Activated CD4-positive, alpha-beta T cell treated with anti-CD3 and anti-CD28 coated beads, Interleukin-2, amount 10 ng/mL, durations not matched to agents 7 days and 5 days (primary cell): ENCODE measurements at regions not wholly inside any gene's neighbourhood (a gene's known extent, or its start where the extent isn't known, plus 50 kb on each side); places are given as distances from the start of the nearest gene placed in this dataset.
"Not testable (repeated sequence)": the region's sequence is repeated elsewhere in the genome, so short reads cannot be mapped to it uniquely, and the experiment has no call there.

Experiments
- CTCF ChIA-PET: fragments of 350-600 bp; sonication (Branson Sonifier 250); formaldehyde crosslinking; loops from one replicate; lab custom pipeline; 2021; ENCODE audit warnings: antibody characterized with exemption; lab: Charles Lee
- POLR2A ChIA-PET: fragments of 350-600 bp; sonication (Branson Sonifier 250); formaldehyde crosslinking; loops from one replicate; lab custom pipeline; 2021; ENCODE audit warnings: antibody characterized with exemption; lab: Charles Lee
- DNase-seq: peaks from one replicate; pipeline ENCODE4 v3.0.0-alpha.2; 2020
- H3K27ac Mint-ChIP-seq: one replicate; pipeline ENCODE4 v1.8.0; 2021; ENCODE audit warnings: mild to moderate bottlenecking, moderate library complexity, mixed read lengths
- H3K27me3 Mint-ChIP-seq: one replicate; pipeline ENCODE4 v1.8.0; 2021; ENCODE audit warnings: mixed read lengths
- H3K36me3 Mint-ChIP-seq: one replicate; pipeline ENCODE4 v1.8.0; 2021; ENCODE audit warnings: low read depth, mixed read lengths
- H3K4me1 Mint-ChIP-seq: one replicate; pipeline ENCODE4 v1.8.0; 2021; ENCODE audit warnings: mixed read lengths
- H3K4me3 Mint-ChIP-seq: one replicate; pipeline ENCODE4 v1.8.0; 2021; ENCODE audit warnings: mild to moderate bottlenecking, moderate library complexity, mixed read lengths
- H3K9me3 Mint-ChIP-seq: one replicate; pipeline ENCODE4 v1.8.0; 2021; ENCODE audit warnings: mixed read lengths

DNA sequence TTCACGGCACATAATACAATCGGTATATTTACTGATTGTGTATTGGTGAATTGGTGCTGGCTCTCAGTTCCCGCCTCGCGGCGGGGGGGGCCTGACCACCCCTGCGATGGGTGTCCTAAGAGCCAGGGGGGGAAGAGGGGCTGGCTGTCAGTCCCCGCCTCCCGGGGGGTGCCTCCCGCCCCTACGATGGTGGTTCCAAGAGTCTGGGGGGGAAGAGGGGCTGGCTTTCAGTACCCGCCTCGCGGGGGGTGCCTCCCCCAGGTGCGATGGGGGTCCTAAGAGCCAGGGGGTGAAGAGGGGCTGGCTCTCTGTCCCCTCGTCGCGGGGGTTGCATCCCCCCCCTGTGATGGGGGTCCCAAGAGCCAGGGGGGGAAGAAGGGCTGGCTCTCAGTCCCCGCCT, 2321.8 kb upstream of the PCDH20 start:
- ChIA-PET CTCF (no interaction called here), POLR2A (no interaction called here)
- Mint-ChIP-seq H3K27me3 (no peaks in the 10 kb centered on the region), H3K9me3 (peaks cover 2% of the 10 kb centered on the region), H3K4me1 (no peaks in the 10 kb centered on the region), H3K27ac (no peak overlapping the region), H3K4me3 (no peak overlapping the region), H3K36me3 (no peaks in the 10 kb centered on the region)
- DNase-seq = no peak

DNA sequence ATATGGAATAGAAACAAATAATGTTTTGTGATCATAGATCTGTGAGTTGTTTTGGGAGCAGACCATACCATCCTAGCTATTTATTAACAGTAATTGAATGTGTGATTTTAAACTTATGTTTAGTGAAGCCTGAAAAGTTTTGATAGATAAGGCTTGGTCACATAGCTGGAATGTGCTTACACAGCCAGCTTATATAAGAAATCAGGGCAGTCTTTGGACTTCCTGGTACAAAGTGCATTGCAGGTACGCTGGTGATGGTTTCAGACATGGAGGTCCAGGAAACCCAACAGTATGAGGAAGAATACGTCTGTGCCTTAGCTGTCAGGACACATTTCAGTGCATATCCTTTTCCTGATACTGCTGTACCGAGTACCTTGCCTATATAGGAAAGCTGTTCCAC, 2316.2 kb upstream of the PCDH20 start:
- Mint-ChIP-seq H3K9me3 (peaks cover 4% of the 10 kb centered on the region), H3K27me3 (no peaks in the 10 kb centered on the region)
- CTCF ChIA-PET = no interaction called here

DNA sequence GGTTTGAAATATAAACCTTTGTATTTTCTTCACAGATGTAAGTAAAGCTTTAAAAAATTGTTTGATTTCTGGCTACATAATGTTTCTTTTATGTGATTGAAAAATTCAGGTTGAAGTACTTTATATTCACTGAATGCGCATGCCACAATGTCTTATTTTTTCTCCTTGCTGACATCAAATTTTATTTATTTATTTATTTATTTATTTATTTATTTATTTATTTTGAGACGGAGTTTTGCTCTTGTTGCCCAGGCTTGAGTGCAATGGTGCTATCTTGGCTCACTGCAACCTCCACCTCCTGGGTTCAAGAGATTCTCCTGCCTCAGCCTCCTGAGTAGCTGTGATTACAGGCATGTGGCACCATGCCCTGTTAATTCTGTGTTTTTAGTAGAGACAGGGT, 2296.5 kb upstream of the PCDH20 start:
- DNase-seq, H3K4me3 Mint-ChIP-seq, H3K36me3 Mint-ChIP-seq, POLR2A ChIA-PET, H3K27ac Mint-ChIP-seq, H3K9me3 Mint-ChIP-seq, CTCF ChIA-PET, H3K4me1 Mint-ChIP-seq, H3K27me3 Mint-ChIP-seq: not testable (repeated sequence)

More for the DNA sequence above, 2316.2 kb upstream of the PCDH20 start:
- Mint-ChIP-seq H3K36me3 (no peaks in the 10 kb centered on the region), H3K27ac (no peak overlapping the region), H3K4me3 (no peak overlapping the region), H3K4me1 (no peaks in the 10 kb centered on the region)
- DNase-seq = no peak
- POLR2A ChIA-PET = no interaction called here

DNA sequence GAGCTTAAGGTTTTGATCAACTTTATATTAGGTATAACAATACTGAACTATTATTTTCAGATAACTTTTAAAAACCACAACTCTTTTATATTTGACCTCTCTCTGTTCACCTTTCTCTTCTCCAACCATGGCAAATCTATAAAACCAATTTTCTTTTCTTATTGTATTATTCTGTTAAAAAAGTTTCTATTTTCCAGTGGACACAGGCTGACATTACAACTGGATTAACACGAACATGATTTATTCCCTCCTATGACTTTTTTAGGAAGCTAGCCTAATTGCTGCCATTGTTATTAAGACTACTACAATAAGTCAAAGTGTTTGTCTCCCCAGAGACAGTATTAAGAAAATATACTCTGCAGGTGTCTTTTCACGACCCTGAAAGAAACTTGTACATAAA, 2291.1 kb upstream of the PCDH20 start:
- H3K4me3 Mint-ChIP-seq = no peak overlapping the region
- H3K9me3 Mint-ChIP-seq = peaks cover 5% of the 10 kb centered on the region

DNA sequence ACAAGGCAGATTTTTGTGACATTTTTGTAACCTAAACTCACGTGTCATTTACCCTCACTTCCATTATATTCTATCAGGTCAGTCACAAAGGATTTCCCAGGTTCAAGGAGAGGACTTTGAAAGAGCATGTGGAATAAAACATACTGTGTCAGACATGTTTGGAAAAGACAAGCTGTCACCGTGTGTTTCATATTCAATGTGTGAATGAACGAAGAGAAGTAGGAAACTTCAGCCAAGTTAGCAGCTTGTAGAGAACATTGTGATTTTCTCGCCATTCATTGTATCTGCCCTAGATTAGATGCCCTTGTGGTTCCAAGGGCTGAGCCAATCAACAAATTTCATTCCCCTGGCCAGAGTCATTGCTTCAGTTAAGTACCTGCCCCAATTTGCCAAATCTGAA, 2288.9 kb upstream of the PCDH20 start:
- no peak overlapping the region for H3K4me3 Mint-ChIP-seq
- ChIA-PET POLR2A (no interaction called here), CTCF (no interaction called here)
- DNase-seq = no peak
- H3K27me3 Mint-ChIP-seq = no peaks in the 10 kb centered on the region
- peaks cover 5% of the 10 kb centered on the region for H3K9me3 Mint-ChIP-seq
- no peak overlapping the region for H3K27ac Mint-ChIP-seq
- no peaks in the 10 kb centered on the region for H3K4me1 Mint-ChIP-seq
- no peaks in the 10 kb centered on the region for H3K36me3 Mint-ChIP-seq

More for the DNA sequence above, 2291.1 kb upstream of the PCDH20 start:
- DNase-seq = no peak
- Mint-ChIP-seq H3K27ac (no peak overlapping the region), H3K36me3 (no peaks in the 10 kb centered on the region), H3K27me3 (no peaks in the 10 kb centered on the region), H3K4me1 (no peaks in the 10 kb centered on the region)
- CTCF ChIA-PET = no interaction called here
- POLR2A ChIA-PET = no interaction called here

DNA sequence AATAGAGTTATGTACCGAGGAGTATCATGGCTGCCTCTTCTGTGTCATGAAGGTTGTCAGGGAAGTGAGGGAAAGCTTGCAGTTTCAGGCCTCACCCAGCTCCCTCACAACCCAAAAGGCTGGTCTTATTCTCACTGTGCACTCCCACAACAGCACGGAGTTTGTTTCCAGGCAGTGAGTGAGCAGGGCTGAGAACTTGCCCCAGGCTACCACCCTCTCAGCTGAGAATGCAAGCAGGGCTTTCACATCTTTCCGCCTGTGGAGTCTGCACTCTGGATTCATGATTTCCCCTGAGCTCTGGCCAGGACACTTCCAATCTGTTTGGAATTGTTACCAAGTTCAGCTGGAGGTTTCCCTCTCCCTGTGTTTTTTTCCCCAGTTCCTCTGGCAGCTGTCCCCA, 2284.7 kb upstream of the PCDH20 start:
- Mint-ChIP-seq H3K4me1 (no peaks in the 10 kb centered on the region), H3K9me3 (peaks cover 8% of the 10 kb centered on the region), H3K27me3 (no peaks in the 10 kb centered on the region), H3K36me3 (no peaks in the 10 kb centered on the region), H3K4me3 (no peak overlapping the region), H3K27ac (no peak overlapping the region)
- CTCF ChIA-PET = no interaction called here
- no peak for DNase-seq
- POLR2A ChIA-PET = no interaction called here

DNA sequence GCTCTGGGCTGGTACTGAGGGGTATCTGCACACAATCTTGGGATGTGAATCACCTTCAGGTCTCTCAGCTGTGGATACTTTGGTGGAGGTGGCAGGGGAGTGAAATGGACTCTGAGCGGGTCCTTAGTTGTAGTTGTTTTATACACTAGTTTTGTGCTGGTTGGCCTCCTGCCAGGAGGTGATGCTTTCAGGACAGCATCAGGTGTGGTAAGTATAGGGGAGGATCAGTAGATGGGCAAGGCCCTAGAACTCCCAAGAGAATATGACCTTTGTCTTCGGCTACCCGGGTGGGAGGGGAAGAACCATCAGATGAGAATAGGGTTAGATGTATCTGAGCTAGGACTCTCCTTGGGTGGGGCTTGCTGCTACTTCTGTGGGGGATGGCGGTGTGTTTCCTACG, 2284.3 kb upstream of the PCDH20 start:
- no peaks in the 10 kb centered on the region for H3K36me3 Mint-ChIP-seq
- H3K9me3 Mint-ChIP-seq = peaks cover 8% of the 10 kb centered on the region
- H3K27ac Mint-ChIP-seq = no peak overlapping the region
- H3K4me3 Mint-ChIP-seq = no peak overlapping the region
- CTCF ChIA-PET = no interaction called here
- no peak for DNase-seq
- H3K4me1 Mint-ChIP-seq = no peaks in the 10 kb centered on the region
- POLR2A ChIA-PET = no interaction called here
- H3K27me3 Mint-ChIP-seq = no peaks in the 10 kb centered on the region

DNA sequence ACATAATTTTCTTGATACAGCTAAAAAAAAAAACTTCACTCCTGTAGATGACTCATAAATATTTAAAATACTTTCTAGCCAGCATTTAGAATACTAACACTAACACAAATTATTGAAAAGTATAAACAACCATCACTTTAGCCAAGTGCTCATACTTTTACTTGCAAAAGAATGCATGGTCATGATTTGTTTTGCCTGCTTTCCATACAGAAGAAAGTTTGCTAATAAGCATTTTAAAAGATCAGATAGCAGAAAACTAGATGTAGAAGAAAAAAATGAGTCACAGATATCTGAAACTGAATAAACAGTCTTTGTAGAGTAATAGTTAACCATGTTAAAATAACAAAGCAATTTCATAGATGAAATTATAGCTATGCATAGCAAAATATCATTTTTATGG, 2280.4 kb upstream of the PCDH20 start:
- POLR2A ChIA-PET = no interaction called here
- no peak for DNase-seq
- Mint-ChIP-seq H3K4me1 (no peaks in the 10 kb centered on the region), H3K27ac (no peak overlapping the region), H3K9me3 (peaks cover 3% of the 10 kb centered on the region), H3K4me3 (no peak overlapping the region), H3K36me3 (no peaks in the 10 kb centered on the region), H3K27me3 (no peaks in the 10 kb centered on the region)
- CTCF ChIA-PET = no interaction called here

DNA sequence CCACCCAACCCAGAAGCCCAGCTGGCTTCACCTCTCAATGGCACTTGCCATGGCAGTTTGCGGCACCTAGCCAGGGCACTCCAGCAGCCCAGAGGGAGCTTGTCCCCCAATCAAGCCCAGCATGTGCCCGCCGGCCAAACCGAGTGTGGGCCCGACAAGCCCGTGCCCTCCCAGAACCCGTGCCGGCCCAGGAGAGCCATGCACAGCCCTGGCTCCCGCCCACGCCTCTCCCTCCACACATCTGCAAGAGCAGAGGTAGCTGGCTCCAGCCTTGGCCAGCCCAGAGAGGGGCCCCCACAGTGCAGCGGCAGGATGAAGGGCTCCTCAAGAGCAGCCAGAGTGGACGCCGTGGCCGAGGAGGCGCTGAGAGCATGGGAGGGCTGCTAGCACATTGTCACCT, 2278.0 kb upstream of the PCDH20 start:
- Mint-ChIP-seq H3K36me3 (no peaks in the 10 kb centered on the region), H3K27ac (no peak overlapping the region), H3K4me3 (no peak overlapping the region), H3K9me3 (peaks cover 3% of the 10 kb centered on the region), H3K4me1 (no peaks in the 10 kb centered on the region), H3K27me3 (no peaks in the 10 kb centered on the region)
- ChIA-PET POLR2A (no interaction called here), CTCF (no interaction called here)
- no peak for DNase-seq

DNA sequence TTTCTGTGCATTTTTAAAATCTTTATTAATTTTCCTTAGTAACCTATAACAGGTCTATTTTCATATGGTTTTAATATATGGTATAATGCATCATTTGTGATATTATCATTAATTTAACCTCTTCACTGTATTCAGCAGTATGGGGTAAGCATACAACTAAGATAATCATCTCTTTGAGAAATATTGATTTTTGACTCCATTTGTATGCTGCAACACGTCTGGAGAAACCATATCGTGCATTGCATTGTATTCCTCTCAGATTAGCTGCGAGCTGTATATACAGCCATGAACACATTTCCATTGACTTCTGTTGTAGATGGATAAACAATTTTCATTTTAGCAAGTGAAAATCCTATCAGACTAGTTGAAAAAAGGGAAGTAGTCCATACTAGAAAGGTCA, 2275.8 kb upstream of the PCDH20 start:
- H3K27me3 Mint-ChIP-seq = no peaks in the 10 kb centered on the region
- ChIA-PET POLR2A (no interaction called here), CTCF (no interaction called here)
- DNase-seq = no peak
- no peak overlapping the region for H3K4me3 Mint-ChIP-seq
- no peaks in the 10 kb centered on the region for H3K4me1 Mint-ChIP-seq
- H3K36me3 Mint-ChIP-seq = no peaks in the 10 kb centered on the region
- H3K27ac Mint-ChIP-seq = no peak overlapping the region
- H3K9me3 Mint-ChIP-seq = peaks cover 5% of the 10 kb centered on the region

DNA sequence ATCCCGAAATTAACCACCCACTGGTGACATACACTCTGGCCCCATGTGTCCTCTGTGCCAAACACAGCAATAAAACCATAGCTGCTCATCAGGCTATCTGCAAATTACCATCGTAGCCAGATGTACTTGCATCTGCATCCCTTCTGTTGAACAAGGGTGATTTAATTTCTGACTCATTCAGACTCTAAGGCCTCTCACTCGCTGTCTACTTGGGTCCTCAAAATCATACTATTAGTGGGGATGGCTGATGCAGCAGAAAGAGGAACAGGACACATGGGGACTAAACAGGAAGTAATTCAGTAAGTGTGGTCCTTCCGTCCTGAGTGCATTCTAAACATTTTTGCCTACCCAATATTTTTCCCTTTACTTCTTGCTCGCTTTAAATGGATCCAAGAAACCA, 2275.0 kb upstream of the PCDH20 start:
- Mint-ChIP-seq H3K27ac (no peak overlapping the region), H3K9me3 (peaks cover 5% of the 10 kb centered on the region), H3K4me3 (no peak overlapping the region), H3K36me3 (no peaks in the 10 kb centered on the region), H3K27me3 (no peaks in the 10 kb centered on the region), H3K4me1 (no peaks in the 10 kb centered on the region)
- ChIA-PET POLR2A (no interaction called here), CTCF (no interaction called here)
- DNase-seq = no peak

DNA sequence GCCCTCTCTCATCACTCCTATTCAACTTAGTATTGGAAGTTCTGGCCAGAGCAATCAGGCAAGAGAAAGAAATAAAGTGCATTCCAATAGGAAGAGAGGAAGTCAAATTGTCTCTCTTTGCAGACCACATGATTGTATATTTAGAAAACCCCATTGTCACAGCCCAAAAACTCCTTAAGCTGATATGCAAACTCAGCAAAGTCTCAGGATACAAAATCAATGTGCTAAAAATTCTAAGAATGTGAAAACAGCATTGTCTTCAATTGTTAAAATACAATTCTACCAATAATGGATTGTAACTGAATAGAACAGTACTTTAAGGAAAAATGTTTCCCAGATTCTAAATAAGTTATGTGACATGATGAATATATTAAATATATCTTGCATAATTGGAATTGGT, 2269.2 kb upstream of the PCDH20 start:
- Mint-ChIP-seq H3K4me1 (no peaks in the 10 kb centered on the region), H3K27ac (no peak overlapping the region), H3K4me3 (no peak overlapping the region), H3K36me3 (no peaks in the 10 kb centered on the region), H3K27me3 (no peaks in the 10 kb centered on the region), H3K9me3 (peaks cover 12% of the 10 kb centered on the region)
- no peak for DNase-seq
- ChIA-PET POLR2A (no interaction called here), CTCF (no interaction called here)

DNA sequence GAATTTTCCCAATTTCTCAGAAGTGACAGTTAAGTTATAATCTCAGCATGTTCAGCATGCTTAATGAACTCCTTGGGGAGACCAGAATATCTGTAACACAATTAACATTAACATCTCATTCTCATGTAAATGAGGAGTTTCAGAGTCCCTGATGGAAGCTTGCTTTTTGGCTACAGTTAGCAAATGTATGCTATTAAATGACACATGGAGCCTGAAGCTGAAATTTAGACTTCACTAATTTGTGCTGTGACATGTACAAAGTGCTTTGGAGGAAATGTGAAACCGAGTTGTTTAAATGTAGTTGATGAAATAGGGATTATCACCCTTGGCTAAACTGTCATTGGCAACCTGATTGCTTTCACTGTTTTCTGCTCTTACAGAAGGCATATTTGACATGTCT, 2265.1 kb upstream of the PCDH20 start:
- DNase-seq = no peak
- Mint-ChIP-seq H3K4me1 (no peaks in the 10 kb centered on the region), H3K9me3 (peaks cover 7% of the 10 kb centered on the region), H3K27me3 (no peaks in the 10 kb centered on the region), H3K4me3 (no peak overlapping the region), H3K36me3 (no peaks in the 10 kb centered on the region), H3K27ac (no peak overlapping the region)
- ChIA-PET CTCF (no interaction called here), POLR2A (no interaction called here)

DNA sequence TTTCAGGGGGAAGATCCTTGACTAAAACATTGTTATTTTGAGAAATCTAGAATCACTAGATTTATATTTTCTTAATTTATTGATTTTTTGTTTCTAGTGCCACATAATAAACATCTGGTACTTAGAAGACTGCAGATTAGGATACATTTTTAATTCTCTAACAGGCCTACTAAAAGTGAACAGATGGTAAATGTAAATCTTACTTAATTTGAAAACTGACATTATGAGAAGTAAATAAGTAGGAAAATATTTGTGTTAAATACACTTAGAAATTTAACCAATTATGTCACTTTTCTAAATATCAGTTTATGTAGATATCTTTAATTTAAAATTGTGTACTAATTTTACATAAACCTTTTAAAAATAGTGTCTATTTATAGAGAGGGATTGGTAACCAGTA, 2255.6 kb upstream of the PCDH20 start:
- H3K9me3 Mint-ChIP-seq = no peaks in the 10 kb centered on the region
- H3K4me3 Mint-ChIP-seq = no peak overlapping the region
- H3K27ac Mint-ChIP-seq = no peak overlapping the region
- ChIA-PET CTCF (no interaction called here), POLR2A (no interaction called here)
- H3K27me3 Mint-ChIP-seq = no peaks in the 10 kb centered on the region
- H3K36me3 Mint-ChIP-seq = no peaks in the 10 kb centered on the region
- no peaks in the 10 kb centered on the region for H3K4me1 Mint-ChIP-seq
- no peak for DNase-seq

DNA sequence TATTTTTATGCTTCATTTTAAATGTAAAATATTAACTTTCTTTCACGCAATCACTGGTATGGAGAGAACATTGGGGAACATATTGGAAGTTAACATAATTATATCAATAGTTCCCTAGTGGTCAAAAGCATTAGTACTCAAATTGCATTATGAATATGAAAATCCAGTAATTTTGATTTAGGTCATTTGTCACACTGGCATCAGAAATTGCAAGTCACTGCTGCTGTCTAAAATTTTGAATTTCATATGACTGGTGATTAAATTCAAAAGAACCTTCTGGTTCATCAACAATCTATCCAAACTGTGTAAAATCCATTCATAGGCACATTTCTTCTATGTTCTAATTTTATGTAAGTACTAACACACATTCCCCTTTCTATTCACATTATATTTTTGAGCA, 2235.7 kb upstream of the PCDH20 start:
- Mint-ChIP-seq H3K4me3 (no peak overlapping the region), H3K27ac (no peak overlapping the region), H3K4me1 (no peaks in the 10 kb centered on the region), H3K27me3 (no peaks in the 10 kb centered on the region), H3K36me3 (no peaks in the 10 kb centered on the region), H3K9me3 (peaks cover 14% of the 10 kb centered on the region)
- ChIA-PET CTCF (no interaction called here), POLR2A (no interaction called here)
- no peak for DNase-seq
